ENCODE measurements at regions not wholly inside any gene's neighbourhood (a gene's known extent, or its start where the extent isn't known, plus 50 kb on each side); places are given as distances from the start of the nearest gene placed in this dataset.

DNA sequence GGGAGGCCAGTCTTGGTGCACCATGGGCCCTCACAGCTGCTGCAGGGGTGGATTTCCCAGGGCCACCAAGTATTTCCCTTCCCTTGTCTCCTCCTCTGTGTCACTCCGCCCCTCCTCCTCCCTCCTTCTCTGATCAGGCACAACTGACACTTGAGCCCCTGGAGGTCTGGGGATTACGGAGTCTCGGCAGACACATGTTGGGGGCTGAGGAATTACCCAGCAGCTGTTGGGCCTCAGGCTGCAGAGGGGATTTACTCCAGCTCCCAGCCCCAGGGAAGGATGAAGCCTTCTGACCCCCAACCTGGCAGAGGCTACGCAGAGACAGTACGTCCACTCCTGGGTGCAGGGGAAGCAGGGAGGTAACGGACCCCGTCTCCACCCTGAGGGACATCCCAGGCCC lies 420.5 kb upstream of the SULF2 start (continued):
- no peak for TF ChIP-seq ZNF564 (CRISPR knock-in tag; IDR thresholded peaks at IDR 0.05)
- TF ChIP-seq MEF2D (CRISPR knock-in tag; IDR thresholded peaks at IDR 0.05), result no peak
- TF ChIP-seq, protein P1, sequence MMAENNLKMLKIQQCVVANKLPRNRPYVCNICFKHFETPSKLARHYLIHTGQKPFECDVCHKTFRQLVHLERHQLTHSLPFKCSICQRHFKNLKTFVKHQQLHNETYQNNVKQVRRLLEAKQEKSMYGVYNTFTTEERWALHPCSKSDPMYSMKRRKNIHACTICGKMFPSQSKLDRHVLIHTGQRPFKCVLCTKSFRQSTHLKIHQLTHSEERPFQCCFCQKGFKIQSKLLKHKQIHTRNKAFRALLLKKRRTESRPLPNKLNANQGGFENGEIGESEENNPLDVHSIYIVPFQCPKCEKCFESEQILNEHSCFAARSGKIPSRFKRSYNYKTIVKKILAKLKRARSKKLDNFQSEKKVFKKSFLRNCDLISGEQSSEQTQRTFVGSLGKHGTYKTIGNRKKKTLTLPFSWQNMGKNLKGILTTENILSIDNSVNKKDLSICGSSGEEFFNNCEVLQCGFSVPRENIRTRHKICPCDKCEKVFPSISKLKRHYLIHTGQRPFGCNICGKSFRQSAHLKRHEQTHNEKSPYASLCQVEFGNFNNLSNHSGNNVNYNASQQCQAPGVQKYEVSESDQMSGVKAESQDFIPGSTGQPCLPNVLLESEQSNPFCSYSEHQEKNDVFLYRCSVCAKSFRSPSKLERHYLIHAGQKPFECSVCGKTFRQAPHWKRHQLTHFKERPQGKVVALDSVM (CRISPR knock-in tag; IDR thresholded peaks at IDR 0.05), result no peak
- TF ChIP-seq CAMTA2 (CRISPR knock-in tag; IDR thresholded peaks at IDR 0.05; ENCODE audit: borderline replicate concordance), result no peak
- TF ChIP-seq CENPX (CRISPR knock-in tag; IDR thresholded peaks at IDR 0.05), result no peak
- TF ChIP-seq HOXA5 (CRISPR knock-in tag; IDR thresholded peaks at IDR 0.05), result no peak
- TF ChIP-seq, protein P2, sequence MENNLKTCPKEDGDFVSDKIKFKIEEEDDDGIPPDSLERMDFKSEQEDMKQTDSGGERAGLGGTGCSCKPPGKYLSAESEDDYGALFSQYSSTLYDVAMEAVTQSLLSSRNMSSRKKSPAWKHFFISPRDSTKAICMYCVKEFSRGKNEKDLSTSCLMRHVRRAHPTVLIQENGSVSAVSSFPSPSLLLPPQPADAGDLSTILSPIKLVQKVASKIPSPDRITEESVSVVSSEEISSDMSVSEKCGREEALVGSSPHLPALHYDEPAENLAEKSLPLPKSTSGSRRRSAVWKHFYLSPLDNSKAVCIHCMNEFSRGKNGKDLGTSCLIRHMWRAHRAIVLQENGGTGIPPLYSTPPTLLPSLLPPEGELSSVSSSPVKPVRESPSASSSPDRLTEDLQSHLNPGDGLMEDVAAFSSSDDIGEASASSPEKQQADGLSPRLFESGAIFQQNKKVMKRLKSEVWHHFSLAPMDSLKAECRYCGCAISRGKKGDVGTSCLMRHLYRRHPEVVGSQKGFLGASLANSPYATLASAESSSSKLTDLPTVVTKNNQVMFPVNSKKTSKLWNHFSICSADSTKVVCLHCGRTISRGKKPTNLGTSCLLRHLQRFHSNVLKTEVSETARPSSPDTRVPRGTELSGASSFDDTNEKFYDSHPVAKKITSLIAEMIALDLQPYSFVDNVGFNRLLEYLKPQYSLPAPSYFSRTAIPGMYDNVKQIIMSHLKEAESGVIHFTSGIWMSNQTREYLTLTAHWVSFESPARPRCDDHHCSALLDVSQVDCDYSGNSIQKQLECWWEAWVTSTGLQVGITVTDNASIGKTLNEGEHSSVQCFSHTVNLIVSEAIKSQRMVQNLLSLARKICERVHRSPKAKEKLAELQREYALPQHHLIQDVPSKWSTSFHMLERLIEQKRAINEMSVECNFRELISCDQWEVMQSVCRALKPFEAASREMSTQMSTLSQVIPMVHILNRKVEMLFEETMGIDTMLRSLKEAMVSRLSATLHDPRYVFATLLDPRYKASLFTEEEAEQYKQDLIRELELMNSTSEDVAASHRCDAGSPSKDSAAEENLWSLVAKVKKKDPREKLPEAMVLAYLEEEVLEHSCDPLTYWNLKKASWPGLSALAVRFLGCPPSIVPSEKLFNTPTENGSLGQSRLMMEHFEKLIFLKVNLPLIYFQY (CRISPR knock-in tag; IDR thresholded peaks at IDR 0.05; ENCODE audit: borderline replicate concordance), result no peak
- no peak for TF ChIP-seq KLF12 (CRISPR knock-in tag; IDR thresholded peaks at IDR 0.05; ENCODE audit: borderline replicate concordance)
- no peak for TF ChIP-seq NFRKB (IDR thresholded peaks at IDR 0.05)
